ENCODE measurements at regions not wholly inside any gene's neighbourhood (a gene's known extent, or its start where the extent isn't known, plus 50 kb on each side); places are given as distances from the start of the nearest gene placed in this dataset.
"Not testable (repeated sequence)": the region's sequence is repeated elsewhere in the genome, so short reads cannot be mapped to it uniquely, and the experiment has no call there.

GRCh38 chr16:16451721-16452410, 72.9 kb downstream of the NPIPA7 start:
- H3K9me3 ChIP-seq (ENCODE audit: insufficient read depth in 2 of 2, low read depth in 1 of 2, low read length in 1 of 2); H3K9ac ChIP-seq (replicated peaks in 1 of 4; ENCODE audit: extremely low read depth in 1 of 4, low read depth in 3 of 4, low read length in 3 of 4); H3K4me2 ChIP-seq (ENCODE audit: insufficient read depth in 1 of 2, low read depth in 2 of 2, low read length in 2 of 2); H3K56ac ChIP-seq (replicated peaks; ENCODE audit: insufficient read length, low read depth, low read length); H3K23me2 ChIP-seq (ENCODE audit: low read depth, low read length); H3K79me2 ChIP-seq (ENCODE audit: control insufficient read depth in 1 of 2, insufficient read depth in 2 of 2, low read length in 2 of 2); H4K8ac ChIP-seq (ENCODE audit: extremely low read depth, insufficient read depth, low read length); H3K27ac ChIP-seq (ENCODE audit: low read depth, low read length); H3K4ac ChIP-seq (replicated peaks; ENCODE audit: insufficient read length, low read depth, low read length); H2BK5ac ChIP-seq (ENCODE audit: low read depth, low read length); H4K91ac ChIP-seq (replicated peaks; ENCODE audit: insufficient read length, low read length); DNase-seq (ENCODE audit: low read depth in 1 of 2, low spot score in 2 of 2); CTCF ChIA-PET (ENCODE audit: partially characterized antibody); POLR2A ChIA-PET (ENCODE audit: partially characterized antibody); H2BK20ac ChIP-seq (ENCODE audit: low read length); H4K20me1 ChIP-seq (replicated peaks in 1 of 2; ENCODE audit: control insufficient read depth in 1 of 2, insufficient read depth in 2 of 2, low read length in 2 of 2); FAIRE-seq; H3K14ac ChIP-seq (ENCODE audit: insufficient read length); H2BK15ac ChIP-seq (ENCODE audit: low read length); H3K4me3 ChIP-seq (ENCODE audit: extremely low read depth in 1 of 4, insufficient read depth in 2 of 4, low read depth in 3 of 4, low read length in 4 of 4); H3K23ac ChIP-seq (ENCODE audit: insufficient read length); H2AFZ ChIP-seq (ENCODE audit: low read length); H2BK120ac ChIP-seq (replicated peaks; ENCODE audit: low read depth, low read length); H2BK12ac ChIP-seq (ENCODE audit: low read depth, low read length); H3K4me1 ChIP-seq (replicated peaks in 1 of 4; ENCODE audit: control insufficient read depth in 3 of 4, insufficient read depth in 4 of 4, low read length in 3 of 4); H3K18ac ChIP-seq (ENCODE audit: extremely low read depth, low read length); H3K36me3 ChIP-seq (ENCODE audit: control insufficient read depth in 2 of 4, insufficient read depth in 4 of 4, low read length in 3 of 4); H3K79me1 ChIP-seq (ENCODE audit: low read depth, low read length); H2AK5ac ChIP-seq (ENCODE audit: low read depth, low read length); H3K27me3 ChIP-seq (replicated peaks in 1 of 4; ENCODE audit: control insufficient read depth in 3 of 4, extremely low read depth in 1 of 4, insufficient read depth in 3 of 4, low read length in 3 of 4); H4K5ac ChIP-seq (ENCODE audit: insufficient read length, low read depth, low read length): not testable (repeated sequence)
- 7% methylated on average over 3 of the region's 10 CpGs; no CpG with 5 or more reads in 1 of the 2 experiments for WGBS, 2 experiments (ENCODE audit: extremely low coverage in 1 of 2, insufficient coverage in 1 of 2, insufficient read length in 1 of 2, insufficient replicate concordance in 2 of 2, low coverage in 1 of 2, low lambda C conversion rate in 2 of 2, missing lambda C conversion rate in 1 of 2)

GRCh38 chr16:16458579-16458978, 79.6 kb downstream of the NPIPA7 start:
- H3K23me2 ChIP-seq (ENCODE audit: low read depth, low read length); H2BK20ac ChIP-seq (ENCODE audit: low read length); H3K56ac ChIP-seq (replicated peaks; ENCODE audit: insufficient read length, low read depth, low read length); H3K79me2 ChIP-seq (ENCODE audit: control insufficient read depth in 1 of 2, insufficient read depth in 2 of 2, low read length in 2 of 2); H2AK5ac ChIP-seq (ENCODE audit: low read depth, low read length); H3K23ac ChIP-seq (ENCODE audit: insufficient read length); H2BK12ac ChIP-seq (ENCODE audit: low read depth, low read length); H3K4me2 ChIP-seq (ENCODE audit: insufficient read depth in 1 of 2, low read depth in 2 of 2, low read length in 2 of 2); CTCF ChIA-PET (ENCODE audit: partially characterized antibody); H3K9ac ChIP-seq (replicated peaks in 1 of 4; ENCODE audit: extremely low read depth in 1 of 4, low read depth in 3 of 4, low read length in 3 of 4); H4K5ac ChIP-seq (ENCODE audit: insufficient read length, low read depth, low read length); H4K91ac ChIP-seq (replicated peaks; ENCODE audit: insufficient read length, low read length); H3K27me3 ChIP-seq (replicated peaks in 1 of 4; ENCODE audit: control insufficient read depth in 3 of 4, extremely low read depth in 1 of 4, insufficient read depth in 3 of 4, low read length in 3 of 4); H2AFZ ChIP-seq (ENCODE audit: low read length); H3K9me3 ChIP-seq (ENCODE audit: insufficient read depth in 2 of 2, low read depth in 1 of 2, low read length in 1 of 2); H3K4ac ChIP-seq (replicated peaks; ENCODE audit: insufficient read length, low read depth, low read length); DNase-seq (ENCODE audit: low read depth in 1 of 2, low spot score in 2 of 2); H3K18ac ChIP-seq (ENCODE audit: extremely low read depth, low read length); H3K36me3 ChIP-seq (ENCODE audit: control insufficient read depth in 2 of 4, insufficient read depth in 4 of 4, low read length in 3 of 4); H2BK15ac ChIP-seq (ENCODE audit: low read length); H2BK120ac ChIP-seq (replicated peaks; ENCODE audit: low read depth, low read length); H3K14ac ChIP-seq (ENCODE audit: insufficient read length); POLR2A ChIA-PET (ENCODE audit: partially characterized antibody); FAIRE-seq; H3K4me1 ChIP-seq (replicated peaks in 1 of 4; ENCODE audit: control insufficient read depth in 3 of 4, insufficient read depth in 4 of 4, low read length in 3 of 4); H3K4me3 ChIP-seq (ENCODE audit: extremely low read depth in 1 of 4, insufficient read depth in 2 of 4, low read depth in 3 of 4, low read length in 4 of 4); H4K8ac ChIP-seq (ENCODE audit: extremely low read depth, insufficient read depth, low read length); H4K20me1 ChIP-seq (replicated peaks in 1 of 2; ENCODE audit: control insufficient read depth in 1 of 2, insufficient read depth in 2 of 2, low read length in 2 of 2); H3K79me1 ChIP-seq (ENCODE audit: low read depth, low read length); H2BK5ac ChIP-seq (ENCODE audit: low read depth, low read length); H3K27ac ChIP-seq (ENCODE audit: low read depth, low read length): not testable (repeated sequence)
- WGBS, 2 experiments (ENCODE audit: extremely low coverage in 1 of 2, insufficient coverage in 1 of 2, insufficient read length in 1 of 2, insufficient replicate concordance in 2 of 2, low coverage in 1 of 2, low lambda C conversion rate in 2 of 2, missing lambda C conversion rate in 1 of 2) = no CpG with 5 or more reads among the region's 5 CpGs

Measured in H1 (cell line).